HCEC 1CT (cell line): ENCODE measurements at regions not wholly inside any gene's neighbourhood (a gene's known extent, or its start where the extent isn't known, plus 50 kb on each side); places are given as distances from the start of the nearest gene placed in this dataset.

Experiments
- DNase-seq: peaks from one replicate; pipeline ENCODE4 v3.0.0-alpha.2; 2017

GRCh38 chr5:125012727-125013451 is 266.4 kb upstream of the ZNF608 start:
- DNase-seq, result no peak

GRCh38 chr5:125014202-125014601 is 267.8 kb upstream of the ZNF608 start:
- no peak for DNase-seq

DNA sequence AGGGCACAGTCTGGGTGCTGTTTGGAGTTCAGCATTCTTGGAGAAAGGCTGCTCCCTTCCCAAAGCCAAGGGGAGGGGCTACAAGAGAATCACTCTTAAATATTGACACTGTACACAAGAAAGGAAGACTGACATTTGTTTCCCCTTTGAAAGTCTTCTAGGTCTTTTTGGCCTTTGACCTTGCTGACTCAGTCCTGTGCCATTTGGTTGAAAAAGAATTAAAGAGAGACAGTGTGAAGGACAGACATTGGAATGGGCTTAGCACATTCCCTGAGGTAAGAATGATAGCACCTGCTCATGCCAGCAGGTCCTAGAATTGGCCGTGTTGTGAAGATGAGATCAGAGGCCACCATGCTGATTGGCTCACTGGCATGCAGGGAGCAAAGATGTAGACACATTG is 271.4 kb upstream of the ZNF608 start:
- no peak for DNase-seq

GRCh38 chr5:125023673-125024072 is 277.2 kb upstream of the ZNF608 start:
- peak; percentile 71 for DNase-seq

GRCh38 chr5:125026867-125027731 is 280.7 kb upstream of the ZNF608 start:
- DNase-seq, result no peak

GRCh38 chr5:125032286-125032685 is 285.8 kb upstream of the ZNF608 start:
- DNase-seq, result peak; percentile 77

DNA sequence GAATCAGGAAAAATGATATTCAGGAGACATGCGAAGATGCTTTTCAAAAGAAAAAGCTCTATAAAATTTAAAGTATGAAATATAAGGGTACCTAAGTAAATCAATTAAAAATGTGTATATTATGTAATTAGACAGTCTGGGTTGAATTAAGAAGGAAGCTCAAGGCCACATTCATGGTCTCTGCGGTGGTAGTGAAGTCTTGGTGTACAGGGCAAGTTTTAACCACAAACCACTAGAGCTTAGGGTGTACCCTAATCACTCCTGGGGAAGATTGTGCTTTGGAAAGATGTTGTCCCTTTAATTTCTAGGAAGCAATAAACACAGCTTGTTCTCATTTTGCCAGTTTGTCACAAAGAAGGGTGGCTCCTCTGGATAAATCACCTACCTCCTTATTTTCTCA is 287.2 kb upstream of the ZNF608 start:
- no peak for DNase-seq

DNA sequence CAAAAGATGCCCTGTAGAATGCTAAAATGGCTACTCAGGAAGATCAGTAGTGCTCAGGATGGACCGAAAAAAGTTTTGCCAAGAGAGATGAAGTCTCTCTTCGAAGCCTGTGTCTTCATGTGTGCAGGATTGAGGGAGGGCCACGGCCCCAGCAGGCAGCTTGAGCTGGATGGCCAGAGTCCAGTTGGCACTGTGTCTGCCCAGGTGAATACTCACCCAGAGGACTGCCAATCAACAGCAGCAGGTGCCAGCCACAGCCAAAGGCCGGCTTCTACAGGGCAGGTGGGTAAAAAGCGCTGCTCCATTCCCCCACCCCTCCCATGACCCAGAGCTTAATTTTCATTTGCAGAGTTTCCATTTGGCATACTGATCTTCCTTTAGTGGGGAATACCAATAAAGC is 287.9 kb upstream of the ZNF608 start:
- no peak for DNase-seq

GRCh38 chr5:125036494-125036893 is 290.1 kb upstream of the ZNF608 start:
- DNase-seq, result no peak

- DNase-seq, result no peak
These were observed 290.6 kb upstream of the ZNF608 start for GRCh38 chr5:125037020-125037419.

GRCh38 chr5:125037530-125037929 is 291.1 kb upstream of the ZNF608 start:
- DNase-seq, result no peak

- no peak for DNase-seq
These were observed 292.0 kb upstream of the ZNF608 start for GRCh38 chr5:125038477-125038876.

- DNase-seq, result no peak
These were observed 295.4 kb upstream of the ZNF608 start for GRCh38 chr5:125041798-125042197.

DNA sequence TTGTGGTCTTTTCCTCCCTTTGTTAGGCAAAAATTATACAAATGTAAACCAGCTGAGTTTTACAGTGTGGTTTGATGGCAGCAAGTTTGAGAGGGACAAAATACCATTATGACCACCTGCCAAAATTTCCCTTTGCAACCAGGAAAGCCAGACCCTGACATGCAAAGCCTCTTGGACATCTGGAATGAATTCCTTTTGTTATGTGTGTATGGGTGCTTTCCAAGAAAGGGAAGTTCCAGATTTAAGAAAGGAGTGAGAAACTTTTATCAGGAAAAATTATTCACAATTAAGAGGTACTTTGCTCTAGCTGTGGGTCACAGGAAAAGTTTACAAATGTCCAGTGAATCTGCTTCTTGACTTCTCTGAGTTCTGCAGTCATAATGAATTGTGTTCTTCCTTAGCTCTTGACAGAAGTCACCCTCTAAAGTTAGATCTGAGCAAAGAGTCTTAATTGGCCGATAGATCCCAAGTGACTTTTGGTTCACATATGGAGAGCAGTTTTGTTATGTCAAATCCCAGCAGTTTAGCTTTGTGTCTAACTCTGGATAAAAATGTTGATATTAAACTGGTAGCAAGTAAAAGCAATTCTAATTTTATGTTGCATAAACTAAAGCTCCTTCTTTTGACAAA is 295.9 kb upstream of the ZNF608 start:
- DNase-seq, result peak; percentile 27

GRCh38 chr5:125043781-125044391 is 297.4 kb upstream of the ZNF608 start:
- peak; percentile 53 for DNase-seq

- DNase-seq, result no peak
These were observed 298.2 kb upstream of the ZNF608 start for GRCh38 chr5:125044491-125045282.

DNA sequence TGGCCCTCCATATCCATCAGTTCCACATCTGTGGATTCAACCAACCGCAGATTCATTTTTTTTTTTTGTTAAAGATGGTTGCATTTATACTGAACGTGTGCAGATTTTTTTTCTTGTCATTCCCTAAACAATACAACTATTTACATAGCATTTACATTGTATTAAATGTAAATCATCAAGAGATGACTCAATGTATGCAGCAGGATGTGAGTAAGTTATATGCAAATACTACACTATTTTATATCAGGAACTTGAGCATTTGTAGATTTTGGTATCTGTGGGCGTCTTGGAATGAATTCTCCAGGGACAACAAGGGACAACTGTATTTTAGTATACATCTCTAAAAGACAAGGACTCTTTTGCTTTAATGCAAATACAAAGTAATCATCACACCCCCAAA is 299.2 kb upstream of the ZNF608 start:
- DNase-seq, result peak; percentile 19

GRCh38 chr5:125046838-125047237 is 300.4 kb upstream of the ZNF608 start:
- DNase-seq, result no peak

DNA sequence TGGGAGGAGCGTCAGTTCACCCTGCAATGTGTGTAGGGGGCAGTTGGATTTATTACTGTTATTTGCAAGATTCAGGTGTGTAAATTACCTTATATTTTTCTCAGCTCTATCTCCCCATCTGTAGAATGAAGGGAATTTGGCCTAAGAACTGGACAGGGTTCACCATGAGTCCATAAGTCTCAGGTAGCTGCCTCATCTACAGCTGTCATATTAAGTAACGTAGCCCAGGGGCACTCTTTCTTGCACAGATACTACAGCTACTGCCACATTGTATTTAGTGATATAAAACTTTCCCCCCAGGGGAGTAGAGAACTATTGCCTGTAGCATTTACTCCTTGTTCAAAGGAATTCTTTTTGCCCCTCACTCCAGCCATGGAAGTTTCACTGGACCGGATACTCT is 301.4 kb upstream of the ZNF608 start:
- DNase-seq, result no peak

DNA sequence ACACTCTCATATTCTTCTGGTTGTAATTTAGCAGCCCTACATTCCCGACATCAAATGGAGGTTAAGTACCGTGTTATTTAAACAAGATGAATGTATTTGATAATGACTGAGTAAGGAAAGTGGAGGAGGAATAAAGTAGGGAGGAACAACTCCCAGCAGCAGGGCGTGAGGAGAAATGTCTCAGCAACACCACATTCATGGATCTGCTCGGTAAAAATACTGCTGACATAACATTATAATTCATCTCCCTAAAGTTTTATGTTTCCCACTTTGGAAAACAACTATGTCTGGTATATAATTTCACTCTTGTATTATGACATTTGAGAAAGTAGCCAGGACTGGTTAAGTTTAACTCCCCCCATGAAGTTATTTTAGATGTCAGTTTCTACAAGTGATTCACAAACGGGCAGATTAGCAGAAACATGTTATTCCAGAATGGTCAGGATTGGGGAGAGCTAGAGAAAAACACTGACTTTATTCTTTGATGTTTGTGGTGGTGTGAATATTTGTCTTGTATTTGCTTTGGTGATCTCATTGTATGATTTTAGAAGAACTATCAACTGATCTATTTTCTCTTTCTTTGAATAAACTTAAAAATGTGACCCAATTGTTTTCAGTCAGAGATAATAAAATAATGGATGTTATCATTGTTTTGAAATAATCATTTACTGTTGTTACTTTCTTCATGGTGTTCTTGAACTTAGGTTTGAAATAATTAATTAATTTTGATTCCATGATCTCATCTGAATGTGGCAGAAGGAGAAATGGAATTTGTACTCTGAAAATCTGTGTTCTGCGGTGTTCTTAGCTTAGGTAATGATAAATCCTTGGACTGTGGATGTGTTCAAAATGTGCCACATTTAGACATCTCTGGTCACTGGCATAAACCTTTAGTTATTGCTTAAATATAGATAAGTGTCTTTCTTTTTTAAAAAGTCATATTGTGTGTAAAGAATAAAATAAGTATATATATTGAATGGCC is 303.6 kb upstream of the ZNF608 start:
- no peak for DNase-seq

DNA sequence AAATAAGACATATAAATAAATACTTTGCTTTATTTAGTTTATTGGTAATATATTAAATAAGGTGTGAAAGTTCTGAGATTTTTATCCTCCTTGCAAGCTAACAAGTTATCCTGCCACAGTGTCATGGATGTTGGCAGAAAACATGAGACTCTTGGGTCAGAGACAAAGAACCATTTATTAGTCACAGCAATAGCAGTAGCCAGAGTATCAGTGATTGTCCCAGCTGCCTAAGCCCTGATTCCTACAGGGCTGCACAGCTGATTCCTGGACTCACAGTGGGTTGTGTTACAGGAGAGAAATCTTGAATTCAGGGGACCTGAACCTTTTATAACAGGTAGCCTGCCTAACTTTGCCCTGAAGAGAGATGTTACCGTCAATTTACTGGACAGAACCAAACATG is 304.5 kb upstream of the ZNF608 start:
- no peak for DNase-seq
